ENCODE measurements at regions not wholly inside any gene's neighbourhood (a gene's known extent, or its start where the extent isn't known, plus 50 kb on each side); places are given as distances from the start of the nearest gene placed in this dataset.

- 77 to 82% (median 78%) methylated on average over 8 of the region's 8 CpGs for WGBS, 5 donors
- Histone ChIP-seq H3K4me3 (no peak overlapping the region), H3K4me1 (no peaks in the 10 kb centered on the region), H3K27ac (no peak overlapping the region), H3K27me3 (replicated peaks in 1 of 7) (peaks cover 0 to 36% (median 0%) of the 10 kb centered on the region in 7 donors), H3K36me3 (no peaks in the 10 kb centered on the region), H3K9me3 (no peaks in the 10 kb centered on the region)
- no peak for TF ChIP-seq CTCF (IDR thresholded peaks at IDR 0.05 in 8 of 11, conservative IDR thresholded peaks at IDR 0.05 in 3 of 11)
- no peak for TF ChIP-seq POLR2A (IDR thresholded peaks at IDR 0.05)
- TF ChIP-seq POLR2AphosphoS5 (IDR thresholded peaks at IDR 0.05): no peak
- intact Hi-C loops (cut with DNase I; ENCODE audit: low total_unique reads): no loop called here
- no peak for DNase-seq
These were observed 522.4 kb downstream of the TBC1D22A start for GRCh38 chr22:47284822-47285221.

DNA sequence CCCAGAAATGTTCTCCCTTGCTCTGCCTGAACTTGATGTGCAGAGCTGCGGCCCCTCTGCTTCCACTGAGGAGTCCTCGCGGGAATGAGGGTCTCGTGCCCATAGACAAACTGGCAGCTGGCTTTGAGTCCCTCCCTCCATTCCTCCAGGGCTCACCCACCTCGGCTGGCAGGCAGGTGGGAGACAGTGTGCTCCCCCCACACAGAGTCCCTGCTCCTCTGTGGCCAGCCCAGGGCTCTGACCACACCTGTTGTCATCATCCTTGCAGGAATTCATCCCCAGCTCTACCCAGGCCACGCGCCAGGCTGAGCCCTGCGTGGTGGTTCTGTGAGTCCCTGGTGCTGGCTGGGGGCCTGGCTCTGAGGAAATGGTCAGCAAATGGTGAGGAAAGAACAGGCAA lies 521.9 kb downstream of the TBC1D22A start:
- 82 to 93% (median 87%) methylated on average over 8 of the region's 8 CpGs for WGBS, 5 donors
- Histone ChIP-seq H3K9me3 (no peaks in the 10 kb centered on the region), H3K27ac (no peak overlapping the region), H3K4me3 (no peak overlapping the region), H3K27me3 (replicated peaks in 1 of 7) (peaks cover 0 to 35% (median 0%) of the 10 kb centered on the region in 7 donors), H3K36me3 (no peaks in the 10 kb centered on the region), H3K4me1 (no peaks in the 10 kb centered on the region)
- no peak for TF ChIP-seq CTCF (IDR thresholded peaks at IDR 0.05 in 8 of 11, conservative IDR thresholded peaks at IDR 0.05 in 3 of 11)
- no peak for TF ChIP-seq POLR2AphosphoS5 (IDR thresholded peaks at IDR 0.05)
- TF ChIP-seq POLR2A (IDR thresholded peaks at IDR 0.05): no peak
- intact Hi-C loops (cut with DNase I; ENCODE audit: low total_unique reads): no loop called here
- no peak for DNase-seq

- no peak for DNase-seq
- no peak overlapping the region for H3K27ac ChIP-seq
- no peak for TF ChIP-seq CTCF (IDR thresholded peaks at IDR 0.05 in 8 of 11, conservative IDR thresholded peaks at IDR 0.05 in 3 of 11)
- TF ChIP-seq POLR2AphosphoS5 (IDR thresholded peaks at IDR 0.05): no peak
- TF ChIP-seq POLR2A (IDR thresholded peaks at IDR 0.05): no peak
- intact Hi-C loops (cut with DNase I; ENCODE audit: low total_unique reads): no loop called here
- H3K27me3 ChIP-seq (replicated peaks in 1 of 7): peaks cover 0 to 35% (median 0%) of the 10 kb centered on the region in 7 donors
- no peaks in the 10 kb centered on the region for H3K9me3 ChIP-seq
- no peaks in the 10 kb centered on the region for H3K36me3 ChIP-seq
- no peaks in the 10 kb centered on the region for H3K4me1 ChIP-seq
- 76 to 88% (median 79%) methylated on average over 13 to 17 of the region's 17 CpGs for WGBS, 5 donors
- no peak overlapping the region for H3K4me3 ChIP-seq
These were observed 521.3 kb downstream of the TBC1D22A start for GRCh38 chr22:47283616-47284270.

- Histone ChIP-seq H3K36me3 (no peaks in the 10 kb centered on the region), H3K9me3 (no peaks in the 10 kb centered on the region), H3K27ac (no peak overlapping the region), H3K27me3 (replicated peaks in 1 of 7) (peaks cover 0 to 36% (median 0%) of the 10 kb centered on the region in 7 donors), H3K4me1 (no peaks in the 10 kb centered on the region), H3K4me3 (no peak overlapping the region)
- no peak for TF ChIP-seq POLR2A (IDR thresholded peaks at IDR 0.05)
- TF ChIP-seq POLR2AphosphoS5 (IDR thresholded peaks at IDR 0.05): no peak
- no peak for TF ChIP-seq CTCF (IDR thresholded peaks at IDR 0.05 in 8 of 11, conservative IDR thresholded peaks at IDR 0.05 in 3 of 11)
- WGBS, 5 donors: 63 to 91% (median 83%) methylated on average over 3 to 8 of the region's 8 CpGs
- no peak for DNase-seq
- intact Hi-C loops (cut with DNase I; ENCODE audit: low total_unique reads): no loop called here
These were observed 520.4 kb downstream of the TBC1D22A start for GRCh38 chr22:47282851-47283250.

Data from spleen (tissue), 11 donors.